Dermis blood vessel endothelial cell (primary cell): ENCODE measurements at regions not wholly inside any gene's neighbourhood (a gene's known extent, or its start where the extent isn't known, plus 50 kb on each side); places are given as distances from the start of the nearest gene placed in this dataset.
"Not testable (repeated sequence)": the region's sequence is repeated elsewhere in the genome, so short reads cannot be mapped to it uniquely, and the experiment has no call there.

Experiments used
- DNase-seq: peaks from one replicate; pipeline ENCODE4 v3.0.0; 2010

GRCh38 chr10:64134676-64135075, 613.5 kb downstream of the REEP3 start:
- DNase-seq: no peak

GRCh38 chr10:64142395-64142794, 621.2 kb downstream of the REEP3 start:
- DNase-seq: no peak

DNA sequence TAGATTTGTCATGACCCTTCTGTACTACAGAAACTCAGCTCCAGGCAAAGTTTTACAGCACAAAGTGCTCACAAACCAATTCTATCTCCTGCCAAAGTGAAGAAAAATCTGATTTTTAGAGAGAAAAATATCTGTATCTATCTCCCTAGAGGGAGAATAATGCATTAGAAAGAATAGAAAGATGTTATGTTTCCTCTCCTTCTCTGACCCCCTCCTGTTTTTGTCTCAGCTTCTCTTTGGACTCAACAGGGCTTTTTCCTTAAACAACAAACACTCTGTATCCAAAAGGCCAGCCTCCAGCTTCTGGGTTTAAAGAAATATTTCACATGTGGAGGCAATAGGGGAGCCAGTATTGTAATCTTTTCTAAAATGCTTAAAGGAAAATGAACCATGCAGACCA, 627.4 kb downstream of the REEP3 start:
- no peak for DNase-seq

- DNase-seq: no peak
Measured at GRCh38 chr10:64156166-64156565, 635.0 kb downstream of the REEP3 start.

DNA sequence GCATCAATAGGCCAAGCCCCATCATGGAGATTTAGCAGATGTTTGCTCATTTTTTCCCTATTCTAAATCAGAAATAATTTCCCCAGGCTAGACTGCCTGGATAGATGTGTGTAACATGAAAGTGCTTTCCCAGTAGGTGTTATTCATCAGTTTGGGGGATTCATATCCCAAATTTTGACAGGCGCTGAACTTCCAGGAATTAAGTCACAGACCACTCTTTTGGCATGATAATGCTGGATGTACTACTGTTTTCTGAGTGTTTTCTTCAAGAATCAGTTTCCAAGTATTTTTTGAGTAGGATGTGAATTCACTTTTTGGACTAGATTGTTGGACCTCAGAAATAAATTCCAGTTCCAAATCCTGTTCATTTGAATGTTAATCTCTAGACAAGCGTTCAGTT, 637.4 kb downstream of the REEP3 start:
- DNase-seq: no peak

DNA sequence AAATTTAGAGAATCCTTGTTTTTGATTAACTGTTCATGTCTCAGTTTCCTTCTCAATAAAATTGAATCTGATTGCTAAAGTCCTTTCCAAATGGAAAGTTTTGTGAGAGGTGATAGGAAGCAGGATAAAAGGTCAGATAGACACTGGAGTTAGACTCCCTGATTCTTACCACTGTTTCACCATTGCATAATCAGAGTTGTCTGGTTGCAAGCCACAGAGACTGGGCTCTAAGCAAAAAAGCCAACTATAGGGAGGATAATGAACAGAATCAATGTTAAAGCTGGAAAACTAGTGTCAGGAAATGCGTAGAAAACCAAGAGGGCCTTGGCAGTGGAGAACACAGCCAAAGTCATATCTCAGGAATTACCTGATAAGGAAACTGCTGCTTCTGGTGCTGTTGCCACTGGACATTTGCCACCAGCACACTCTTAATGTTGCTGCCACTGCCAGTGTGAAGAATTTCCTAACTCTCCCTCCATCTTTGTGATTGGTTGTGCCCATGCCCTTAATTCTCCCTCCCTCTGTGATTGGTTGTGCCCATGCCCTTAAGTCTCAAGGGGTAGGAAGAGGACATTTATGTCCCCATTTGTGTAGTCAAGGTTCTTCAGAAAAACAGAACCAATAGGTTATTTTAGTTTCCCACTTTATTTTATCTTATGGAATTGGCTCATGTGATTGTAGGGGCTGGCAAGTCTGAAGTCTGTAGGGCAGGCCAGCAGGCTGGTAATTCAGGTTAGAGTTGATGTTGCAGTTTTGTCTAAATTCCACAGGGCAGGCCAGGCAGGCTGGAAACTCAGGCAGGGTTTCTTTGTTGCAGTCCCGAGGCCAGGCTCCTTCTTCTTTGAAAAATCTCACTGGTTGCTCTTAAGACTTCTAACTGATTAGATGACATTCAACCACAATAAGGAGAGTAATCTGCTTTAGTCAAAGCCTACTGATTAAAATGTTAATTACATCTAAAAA, 639.0 kb downstream of the REEP3 start:
- DNase-seq: no peak

- DNase-seq: no peak
Measured at GRCh38 chr10:64170791-64171190, 649.6 kb downstream of the REEP3 start.

GRCh38 chr10:64173826-64174225, 652.6 kb downstream of the REEP3 start:
- DNase-seq: no peak

- no peak for DNase-seq
Measured at GRCh38 chr10:64174666-64175255, 653.6 kb downstream of the REEP3 start.

DNA sequence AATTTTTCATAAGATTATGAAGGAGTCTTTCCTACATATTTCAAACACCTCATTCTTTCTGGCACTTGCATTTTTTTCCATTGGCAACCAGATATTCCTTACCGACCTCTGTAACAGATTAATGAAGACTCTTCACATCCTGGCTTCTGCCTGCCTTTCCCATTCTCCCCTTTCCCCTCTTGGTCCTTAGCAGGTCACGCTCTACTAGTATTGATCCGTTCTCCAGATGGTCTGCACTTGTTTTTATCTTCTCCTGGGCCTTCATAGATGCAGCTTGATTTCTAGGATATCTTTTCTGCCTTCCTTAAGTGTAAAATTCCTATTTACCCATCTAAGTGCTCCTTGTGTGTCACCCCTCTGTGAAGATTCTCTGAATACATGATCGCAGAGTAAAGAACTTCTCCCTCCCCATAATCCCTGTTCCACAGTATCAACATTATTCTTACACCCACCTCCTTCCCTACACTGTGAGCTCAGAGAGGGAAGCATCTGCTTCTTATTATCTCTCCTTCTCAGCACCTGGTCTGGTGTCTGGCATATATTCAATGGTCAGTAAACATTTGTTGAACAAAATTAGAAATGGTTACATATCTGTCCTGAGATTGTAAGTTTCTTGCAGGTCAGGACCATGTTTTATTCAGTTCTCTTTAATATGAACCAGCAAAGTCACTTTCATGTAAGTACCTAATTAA, 654.2 kb downstream of the REEP3 start:
- no peak for DNase-seq

DNA sequence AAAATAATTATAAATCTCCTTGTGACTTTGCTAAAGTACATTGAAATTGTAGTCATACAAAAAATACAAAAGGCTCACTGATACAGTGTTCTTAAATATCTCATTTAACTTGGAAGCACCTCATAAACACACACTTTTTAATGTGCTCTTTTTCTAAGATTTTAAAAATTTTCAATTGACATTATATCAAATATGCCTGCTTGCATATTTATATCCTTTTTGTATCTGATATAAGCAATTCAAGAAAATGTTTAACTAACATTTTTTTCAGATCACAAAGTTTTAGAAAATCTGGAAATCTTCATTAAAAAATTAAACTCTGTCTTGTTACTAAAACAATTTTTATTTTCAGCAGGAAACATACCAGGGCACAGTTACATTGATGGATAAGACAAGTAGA, 661.5 kb downstream of the REEP3 start:
- no peak for DNase-seq

DNA sequence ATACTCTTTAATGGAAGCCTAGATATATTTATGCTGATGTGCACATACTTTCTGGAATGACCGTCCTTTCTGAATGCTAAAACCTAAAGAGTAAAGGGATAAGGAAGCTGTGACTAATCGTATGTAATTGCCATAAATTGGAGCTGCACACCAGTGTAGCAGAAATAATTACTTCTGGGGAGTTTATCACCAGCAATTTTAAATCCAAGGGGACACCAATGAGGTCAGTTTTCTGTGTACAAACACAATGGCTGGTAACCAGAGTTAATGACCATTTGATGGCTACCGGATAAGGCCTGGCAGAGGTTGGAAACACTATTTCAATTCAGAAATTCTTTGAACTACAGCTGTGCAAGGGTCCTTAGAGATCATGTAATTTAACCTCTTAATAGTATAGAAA, 670.1 kb downstream of the REEP3 start:
- DNase-seq: no peak

DNA sequence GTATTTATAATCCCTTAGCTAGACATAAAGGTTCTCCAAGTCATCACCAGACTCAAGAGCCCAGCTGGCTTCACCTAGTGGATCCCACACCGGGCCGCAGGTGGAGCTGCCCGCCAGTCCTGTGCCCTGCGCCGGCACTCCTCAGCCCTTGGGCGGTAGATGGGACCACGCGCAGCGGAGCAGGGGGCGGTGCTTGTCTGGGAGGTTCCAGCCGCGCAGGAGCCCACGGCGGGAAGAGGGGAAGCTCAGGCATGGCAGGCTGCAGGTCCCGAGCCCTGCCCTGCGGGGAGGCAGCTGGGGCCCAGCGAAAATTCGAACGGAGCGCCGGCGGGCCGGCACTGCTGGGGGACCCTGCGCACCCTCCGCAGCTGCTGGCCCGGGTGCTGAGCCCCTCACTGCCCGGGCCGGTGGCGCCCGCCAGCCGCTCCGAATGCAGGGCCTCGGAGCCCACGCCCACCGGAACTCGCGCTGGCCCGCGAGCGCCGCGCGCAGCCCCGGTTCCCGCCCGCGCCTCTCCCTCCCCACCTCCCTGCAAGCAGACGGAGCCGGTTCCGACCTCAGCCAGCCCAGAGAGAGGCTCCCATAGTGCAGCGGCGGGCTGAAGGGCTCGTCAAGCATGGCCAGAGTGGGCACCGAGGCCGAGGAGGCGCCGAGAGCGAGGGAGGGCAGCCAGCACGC, 675.6 kb downstream of the REEP3 start:
- DNase-seq: no peak

- DNase-seq: no peak
Measured at GRCh38 chr10:64201936-64202335, 680.7 kb downstream of the REEP3 start.

- DNase-seq: not testable (repeated sequence)
Measured at GRCh38 chr10:64204504-64204903, 683.3 kb downstream of the REEP3 start.

DNA sequence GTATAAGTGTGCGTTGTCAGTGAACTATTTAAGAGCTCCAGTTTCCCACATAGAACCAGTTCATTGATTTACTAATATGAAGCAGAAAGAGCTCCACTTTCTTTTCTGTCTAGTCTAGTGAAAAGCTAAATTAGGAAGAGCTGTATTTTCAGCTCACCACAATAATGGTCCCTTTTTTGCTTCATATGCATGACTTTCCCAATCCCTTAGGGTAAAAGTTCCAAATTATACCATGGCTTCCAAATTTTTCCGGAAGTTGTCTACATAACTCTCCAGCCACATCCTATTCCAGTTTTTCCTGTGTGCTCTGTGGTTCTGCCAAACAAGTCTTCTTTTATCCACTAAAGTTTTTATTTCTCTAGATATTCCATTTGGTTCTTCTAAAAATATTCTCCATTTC, 685.2 kb downstream of the REEP3 start:
- DNase-seq: no peak

DNA sequence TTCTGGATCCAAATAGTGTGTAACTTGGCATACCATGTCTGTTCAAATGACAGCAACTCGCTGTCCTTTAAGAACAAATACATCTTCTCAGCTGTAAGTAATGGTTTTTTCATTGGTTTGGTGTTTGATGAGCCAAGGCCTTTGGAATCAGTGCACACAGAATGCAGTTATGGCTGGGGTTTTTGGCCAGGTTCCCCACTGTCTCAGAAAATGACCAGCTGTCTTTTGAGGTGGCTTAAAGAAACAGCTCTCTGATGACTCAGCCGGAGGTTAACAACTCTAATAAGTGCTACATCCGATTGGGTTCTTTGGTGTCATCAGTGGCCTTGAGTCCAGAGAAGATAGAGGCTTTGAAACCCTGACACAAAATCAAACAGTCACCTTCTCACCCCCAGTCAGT, 688.4 kb downstream of the REEP3 start:
- no peak for DNase-seq

GRCh38 chr10:64210211-64210610, 689.0 kb downstream of the REEP3 start:
- no peak for DNase-seq

DNA sequence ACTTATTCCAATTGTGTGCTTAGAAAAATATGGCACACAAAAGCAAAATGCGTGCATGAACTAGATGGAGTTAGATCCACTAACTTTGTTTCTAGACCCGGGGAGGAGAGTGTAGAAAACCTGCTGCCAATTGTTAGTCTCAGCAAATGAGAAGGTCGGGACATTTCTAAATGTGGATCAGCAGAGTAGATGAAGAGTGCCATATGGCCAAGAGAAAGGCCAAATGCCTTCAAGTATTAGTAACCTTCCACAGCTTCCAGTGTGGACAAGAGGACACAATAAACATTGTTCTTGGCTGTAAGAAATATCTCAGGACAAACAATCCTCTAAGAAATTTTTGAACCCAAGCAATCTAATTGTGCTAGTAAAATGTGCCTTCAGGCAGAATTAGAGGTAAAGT, 690.3 kb downstream of the REEP3 start:
- DNase-seq: no peak

- DNase-seq: no peak
Measured at GRCh38 chr10:64215088-64215487, 693.9 kb downstream of the REEP3 start.

DNA sequence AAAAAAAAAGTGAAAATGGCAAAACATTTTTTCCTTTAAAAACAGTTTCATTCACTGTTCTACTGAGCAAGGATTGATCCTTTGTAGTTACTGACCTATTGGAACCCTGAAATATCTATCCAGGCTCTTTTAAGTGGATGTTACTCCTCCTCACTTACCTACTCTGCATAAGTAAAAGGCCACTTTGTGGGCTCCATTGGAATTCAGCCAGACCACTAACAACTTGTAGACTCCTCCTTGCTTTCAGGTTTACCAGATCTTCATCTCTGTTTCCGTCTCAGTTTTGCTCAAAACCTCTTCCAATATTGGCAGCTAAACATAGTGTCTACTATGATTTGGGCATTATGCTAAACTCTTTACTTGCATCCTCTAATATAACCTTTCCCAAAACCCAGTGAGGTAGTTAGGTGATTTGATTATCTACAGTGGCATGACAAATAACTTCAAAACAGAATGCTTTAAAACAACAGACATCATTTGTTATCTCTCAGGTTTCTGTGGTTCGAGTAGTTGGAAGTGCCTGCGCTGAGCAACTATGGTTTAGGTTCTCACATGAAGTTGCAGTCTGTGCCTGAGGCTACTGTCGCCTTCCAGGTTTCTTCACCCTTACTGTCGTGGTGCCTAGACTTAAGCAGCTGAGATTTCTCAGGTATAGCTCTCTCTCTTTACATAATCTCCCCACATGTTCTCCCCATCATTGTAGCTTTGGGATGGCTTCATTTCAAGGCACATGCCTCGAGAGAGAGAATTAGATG, 698.2 kb downstream of the REEP3 start:
- DNase-seq: no peak

- no peak for DNase-seq
Measured at GRCh38 chr10:64234489-64234888, 713.3 kb downstream of the REEP3 start.
